IMR-90 (cell line): ENCODE measurements at regions not wholly inside any gene's neighbourhood (a gene's known extent, or its start where the extent isn't known, plus 50 kb on each side); places are given as distances from the start of the nearest gene placed in this dataset.

ENCODE experiments used
- ATAC-seq: fragments of 200-7000 bp; cut with Tn5 transposase; 2 replicates; pipeline ENCODE4 v1.9.1; 2020; ENCODE audit warnings: low read depth, mild to moderate bottlenecking, moderate library complexity
- BruUV-seq: library from RNA; stranded (reverse); fragments of 400-500 nt; replicated peaks from 2 replicates; lab custom pipeline; 2021; lab: Mats Ljungman, UMichigan
- CTCF ChIA-PET: fragments of 300-600 bp; formaldehyde crosslinking; extraction: SDS; loops from one replicate; lab custom pipeline; 2021; ENCODE audit warnings: antibody characterized with exemption; lab: Yijun Ruan, JAX
- POLR2A ChIA-PET: fragments of 300-600 bp; sonication (Branson Sonifier 250); formaldehyde crosslinking; loops from one replicate; lab custom pipeline; 2022; ENCODE audit warnings: antibody characterized with exemption; ENCODE audit not compliant: unreplicated experiment; lab: Charles Lee
- DNase-seq: peaks from one replicate; pipeline ENCODE4 v3.0.0; 2013
- H2AFZ ChIP-seq: replicated peaks from 2 replicates; pipeline ENCODE3; 2013; ENCODE audit warnings: low read length, mild to moderate bottlenecking; ENCODE audit not compliant: poor library complexity
- H2AK5ac ChIP-seq: 2 replicates; pipeline ENCODE4 v1.6.1; 2013; ENCODE audit warnings: low read depth, low read length, inconsistent platforms
- H2AK9ac ChIP-seq: replicated peaks from 2 replicates; pipeline ENCODE3; 2013; ENCODE audit warnings: mild to moderate bottlenecking, low read depth, low read length, moderate library complexity; ENCODE audit not compliant: poor library complexity
- H2BK120ac ChIP-seq: 2 replicates; pipeline ENCODE4 v1.6.1; 2013; ENCODE audit warnings: low read depth, low read length, inconsistent platforms
- H2BK15ac ChIP-seq: 3 replicates; pipeline ENCODE4 v1.6.1; 2013; ENCODE audit warnings: low read depth, low read length, inconsistent platforms
- H2BK20ac ChIP-seq: 2 replicates; pipeline ENCODE4 v1.6.1; 2013; ENCODE audit warnings: low read depth, mild to moderate bottlenecking, inconsistent platforms, low read length, moderate library complexity
- H2BK5ac ChIP-seq: 2 replicates; pipeline ENCODE4 v1.6.1; 2013; ENCODE audit warnings: mild to moderate bottlenecking, low read depth, low read length, inconsistent platforms; ENCODE audit not compliant: poor library complexity, severe bottlenecking
- H3K14ac ChIP-seq: replicated peaks from 2 replicates; pipeline ENCODE4 v1.6.1; 2013; ENCODE audit warnings: low read depth, low read length, inconsistent platforms
- H3K18ac ChIP-seq: 2 replicates; pipeline ENCODE4 v1.6.1; 2013; ENCODE audit warnings: low read depth, low read length, control low read depth
- H3K23ac ChIP-seq: 2 replicates; pipeline ENCODE4 v1.6.1; 2013; ENCODE audit warnings: low read depth, low read length, inconsistent platforms
- H3K27ac ChIP-seq: 2 replicates; pipeline ENCODE4 v1.5.1; 2013; ENCODE audit warnings: mild to moderate bottlenecking, control low read depth, low read length; ENCODE audit not compliant: insufficient read depth
- H3K27me3 ChIP-seq: 2 replicates; pipeline ENCODE4 v1.6.1; 2013; ENCODE audit warnings: low read length; ENCODE audit not compliant: control insufficient read depth, insufficient read depth
- H3K36me3 ChIP-seq: 2 replicates; pipeline ENCODE4 v1.6.1; 2013; ENCODE audit warnings: low read length, mixed read lengths; ENCODE audit not compliant: control insufficient read depth, insufficient read depth
- H3K4ac ChIP-seq: 2 replicates; pipeline ENCODE4 v1.6.1; 2013; ENCODE audit warnings: low read depth, low read length, inconsistent platforms
- H3K4me1 ChIP-seq: 2 replicates; pipeline ENCODE4 v1.6.1; 2013; ENCODE audit warnings: low read length, mixed read lengths; ENCODE audit not compliant: control insufficient read depth, insufficient read depth
- H3K4me2 ChIP-seq: 2 replicates; pipeline ENCODE4 v1.6.1; 2013; ENCODE audit warnings: low read depth, mild to moderate bottlenecking, control low read depth, low read length, moderate library complexity
- H3K4me3 ChIP-seq: 2 replicates; pipeline ENCODE4 v1.5.1; 2013; ENCODE audit warnings: low read depth, mild to moderate bottlenecking, control low read depth, low read length, moderate library complexity; ENCODE audit not compliant: insufficient read depth
- H3K56ac ChIP-seq: 2 replicates; pipeline ENCODE4 v1.6.1; 2013; ENCODE audit warnings: low read length, inconsistent platforms; ENCODE audit not compliant: insufficient read depth; ENCODE audit errors: extremely low read depth
- H3K79me1 ChIP-seq, 2 experiments: 2 replicates each; pipeline ENCODE4 v1.6.1; 2013; ENCODE audit warnings: low read length in 2 of 2, inconsistent platforms in 1 of 2, low read depth in 1 of 2
- H3K9ac ChIP-seq: 2 replicates; pipeline ENCODE4 v1.6.1; 2013; ENCODE audit warnings: low read depth, low read length, control low read depth
- H3K9me1 ChIP-seq: 2 replicates; pipeline ENCODE4 v1.6.1; 2013; ENCODE audit warnings: low read length, inconsistent platforms; ENCODE audit not compliant: insufficient read depth
- H3K9me3 ChIP-seq: 2 replicates; pipeline ENCODE4 v1.6.1; 2013; ENCODE audit warnings: low read length; ENCODE audit not compliant: control insufficient read depth, insufficient read depth
- H4K20me1 ChIP-seq: 2 replicates; pipeline ENCODE4 v1.6.1; 2013; ENCODE audit warnings: low read length, inconsistent platforms; ENCODE audit not compliant: insufficient read depth
- H4K5ac ChIP-seq: 2 replicates; pipeline ENCODE4 v1.6.1; 2013; ENCODE audit warnings: mild to moderate bottlenecking, low read depth, low read length, control low read depth
- H4K8ac ChIP-seq, 2 experiments: 2 replicates each; pipeline ENCODE4 v1.6.1; 2013; ENCODE audit warnings: low read depth in 2 of 2, low read length in 2 of 2, control low read depth in 1 of 2, inconsistent platforms in 1 of 2
- H4K91ac ChIP-seq: 2 replicates; pipeline ENCODE4 v1.6.1; 2013; ENCODE audit warnings: low read depth, low read length, inconsistent platforms; ENCODE audit not compliant: insufficient read depth
- MAFK ChIP-seq: IDR thresholded peaks from 2 replicates; pipeline ENCODE4 v1.6.1; 2012; ENCODE audit warnings: low read depth, low read length, improper control_type of control experiment
- MXI1 ChIP-seq: IDR thresholded peaks from 2 replicates; pipeline ENCODE4 v1.6.1; 2012; ENCODE audit warnings: low read depth, mild to moderate bottlenecking, low read length, moderate library complexity, borderline replicate concordance
- POLR2A ChIP-seq: IDR thresholded peaks from 2 replicates; pipeline ENCODE4 v1.6.1; 2012; ENCODE audit warnings: mild to moderate bottlenecking, low read depth, low read length
- WGBS, 2 experiments: methylation state at CpG; one replicate each; pipeline versions ENCODE4 v1.1.5 to v1.1.7; 2013; ENCODE audit warnings: missing lambda C conversion rate in 2 of 2; ENCODE audit not compliant: insufficient read length in 1 of 2; ENCODE audit errors: extremely low coverage in 2 of 2; 5-methylcytosine and 5-hydroxymethylcytosine counted together
- dilution Hi-C: fragments of 300-500 bp; cut with HindIII; formaldehyde crosslinking; loops from one replicate; pipeline ENCODE4 v1.14.3; 2018; ENCODE audit warnings: low sequenced_read_pairs; ENCODE audit not compliant: unreplicated experiment
- in situ Hi-C: fragments of 300-500 bp; cut with MboI; formaldehyde crosslinking; loops from 3 replicates; pipeline ENCODE4 v1.14.3; 2019; ENCODE audit warnings: low sequenced_read_pairs, inconsistent platforms, mixed read lengths
- intact Hi-C: fragments of 100-400 bp; cut with micrococcal nuclease; formaldehyde crosslinking; loops from 2 replicates; pipeline ENCODE4 v1.10.0; 2022
- TF ChIP-seq, protein P1 (sequence below): conservative IDR thresholded peaks from 2 replicates; pipeline ENCODE4 v1.5.1; 2012; ENCODE audit warnings: mild to moderate bottlenecking, low read depth, low read length, improper control_type of control experiment

DNA sequence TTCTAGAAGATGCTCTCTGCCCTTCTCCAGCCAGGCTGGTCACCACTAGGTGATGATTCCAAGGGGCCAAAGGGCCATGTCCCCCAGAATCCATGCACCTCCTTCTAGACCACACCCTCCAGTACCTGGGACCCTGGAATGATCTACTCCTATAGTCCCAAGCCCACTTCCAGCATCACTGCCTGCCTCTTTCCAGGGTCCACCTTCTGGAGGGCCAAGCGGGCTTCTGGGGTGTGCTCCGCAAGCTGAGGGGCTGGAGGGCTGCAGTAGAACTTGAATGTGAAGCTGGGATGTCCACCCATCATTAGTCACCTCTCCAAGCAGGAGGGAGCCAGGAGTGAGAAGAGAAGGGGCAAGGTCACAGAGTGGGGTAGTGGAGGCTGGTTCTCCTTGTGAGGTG is 234.4 kb upstream of the MYO3A start:
- no peak overlapping the region for H3K4me3 ChIP-seq
- H3K4me2 ChIP-seq, result no peak overlapping the region
- no peak overlapping the region for H3K18ac ChIP-seq
- no TSS peak for BruUV-seq
- H3K27me3 ChIP-seq, result no peaks in the 10 kb centered on the region
- H2AK5ac ChIP-seq, result no peak overlapping the region
- no peak overlapping the region for H3K14ac ChIP-seq
- ChIA-PET CTCF (interaction anchor here (0.6 kb wide), 1 partner anchor 643 kb away, joined by 4 read pairs; no protein-coding TSS in a partner anchor), POLR2A (no interaction called here)
- H4K5ac ChIP-seq, result no peak overlapping the region
- H3K36me3 ChIP-seq, result no peaks in the 10 kb centered on the region
- no peak overlapping the region for H2BK120ac ChIP-seq
- H2AFZ ChIP-seq, result no peak overlapping the region
- in situ Hi-C loops (no loop called here), intact Hi-C loops (no loop called here), dilution Hi-C loops (no loop called here)
- H2BK20ac ChIP-seq, result no peak overlapping the region
- ATAC-seq (no peak), DNase-seq (no peak)
- no peak overlapping the region for H4K91ac ChIP-seq
- no peak overlapping the region for H3K4ac ChIP-seq
- H3K79me1 ChIP-seq, result no peaks in the 10 kb centered on the region
- TF ChIP-seq MAFK, result no peak
- TF ChIP-seq MXI1, result no peak
- TF ChIP-seq, protein P1, sequence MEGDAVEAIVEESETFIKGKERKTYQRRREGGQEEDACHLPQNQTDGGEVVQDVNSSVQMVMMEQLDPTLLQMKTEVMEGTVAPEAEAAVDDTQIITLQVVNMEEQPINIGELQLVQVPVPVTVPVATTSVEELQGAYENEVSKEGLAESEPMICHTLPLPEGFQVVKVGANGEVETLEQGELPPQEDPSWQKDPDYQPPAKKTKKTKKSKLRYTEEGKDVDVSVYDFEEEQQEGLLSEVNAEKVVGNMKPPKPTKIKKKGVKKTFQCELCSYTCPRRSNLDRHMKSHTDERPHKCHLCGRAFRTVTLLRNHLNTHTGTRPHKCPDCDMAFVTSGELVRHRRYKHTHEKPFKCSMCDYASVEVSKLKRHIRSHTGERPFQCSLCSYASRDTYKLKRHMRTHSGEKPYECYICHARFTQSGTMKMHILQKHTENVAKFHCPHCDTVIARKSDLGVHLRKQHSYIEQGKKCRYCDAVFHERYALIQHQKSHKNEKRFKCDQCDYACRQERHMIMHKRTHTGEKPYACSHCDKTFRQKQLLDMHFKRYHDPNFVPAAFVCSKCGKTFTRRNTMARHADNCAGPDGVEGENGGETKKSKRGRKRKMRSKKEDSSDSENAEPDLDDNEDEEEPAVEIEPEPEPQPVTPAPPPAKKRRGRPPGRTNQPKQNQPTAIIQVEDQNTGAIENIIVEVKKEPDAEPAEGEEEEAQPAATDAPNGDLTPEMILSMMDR, result no peak
- no peak for TF ChIP-seq POLR2A
- H3K23ac ChIP-seq, result no peak overlapping the region
- H3K9me1 ChIP-seq, result no peaks in the 10 kb centered on the region
- no peaks in the 10 kb centered on the region for H3K4me1 ChIP-seq
- no peak overlapping the region for H2AK9ac ChIP-seq
- H2BK5ac ChIP-seq, result no peak overlapping the region
- H4K20me1 ChIP-seq, result no peaks in the 10 kb centered on the region
- no CpG with 5 or more reads among the region's 2 CpGs for WGBS, 2 experiments
- no peak overlapping the region for H4K8ac ChIP-seq
- peaks cover 6% of the 10 kb centered on the region for H3K9me3 ChIP-seq
- no peak overlapping the region for H3K56ac ChIP-seq
- H3K9ac ChIP-seq, result no peak overlapping the region
- H3K27ac ChIP-seq, result no peak overlapping the region
- no peak overlapping the region for H2BK15ac ChIP-seq
